ENCODE measurements at regions not wholly inside any gene's neighbourhood (a gene's known extent, or its start where the extent isn't known, plus 50 kb on each side); places are given as distances from the start of the nearest gene placed in this dataset.
"Not testable (repeated sequence)": the region's sequence is repeated elsewhere in the genome, so short reads cannot be mapped to it uniquely, and the experiment has no call there.

DNA sequence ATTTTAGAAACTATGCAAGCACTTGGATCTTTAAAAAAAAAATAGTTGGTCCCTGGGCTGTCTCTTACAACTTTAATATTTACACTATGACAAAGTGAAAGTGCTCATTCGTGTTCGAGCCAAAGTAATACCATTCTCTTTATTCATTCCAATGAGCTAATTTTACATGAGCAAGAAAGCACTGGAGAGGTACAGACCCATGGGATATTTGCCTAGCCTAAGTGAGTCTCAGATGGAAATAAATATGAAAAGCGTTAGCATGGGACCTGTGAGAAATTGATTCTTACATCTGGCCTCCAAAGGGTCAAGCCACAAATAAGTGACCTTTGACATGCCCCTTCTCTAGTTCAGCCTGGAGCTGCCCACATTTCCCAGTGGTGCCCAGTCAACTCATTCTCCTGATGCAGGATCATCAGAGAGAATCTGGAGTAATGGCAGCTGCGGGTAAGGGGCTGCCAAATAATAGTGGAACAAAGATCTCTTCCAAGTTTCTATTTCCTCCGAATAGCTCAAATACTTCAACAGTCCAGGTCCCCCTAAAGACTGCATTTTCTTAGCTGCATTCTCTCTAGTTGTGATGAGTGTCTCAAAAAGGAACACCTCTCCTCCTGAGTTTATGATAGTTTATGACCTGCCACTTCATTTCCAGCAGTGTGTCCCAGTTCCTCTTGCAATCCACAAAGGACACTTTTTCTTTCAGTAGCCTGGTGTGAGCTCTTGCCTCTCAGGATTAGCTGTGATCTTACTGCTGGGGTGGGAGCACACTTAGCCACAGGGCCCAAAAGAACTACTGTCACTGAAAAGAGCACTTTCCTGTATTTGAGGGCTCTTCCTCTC is 208.2 kb downstream of the DAD1 start:
- no peak for DNase-seq (ENCODE audit: low read depth, low spot score)
- no peak overlapping the region for H3K4me3 ChIP-seq
- no peaks in the 10 kb centered on the region for H3K36me3 ChIP-seq (ENCODE audit: insufficient read depth, low read length)
- H3K9me3 ChIP-seq (ENCODE audit: low read depth, low read length) = no peaks in the 10 kb centered on the region
- no peak for TF ChIP-seq POLR2AphosphoS5 (IDR thresholded peaks at IDR 0.05; ENCODE audit: borderline replicate concordance, low read depth, low read length)
- no peak for TF ChIP-seq EZH2 (IDR thresholded peaks at IDR 0.05)
- no peak for TF ChIP-seq FOXP2 (optimal IDR thresholded peaks at IDR 0.05; ENCODE audit: control extremely low read depth, extremely low read length, insufficient read depth)
- no peak overlapping the region for H3K27ac ChIP-seq
- H3K9ac ChIP-seq (ENCODE audit: insufficient read length) = no peak overlapping the region

DNA sequence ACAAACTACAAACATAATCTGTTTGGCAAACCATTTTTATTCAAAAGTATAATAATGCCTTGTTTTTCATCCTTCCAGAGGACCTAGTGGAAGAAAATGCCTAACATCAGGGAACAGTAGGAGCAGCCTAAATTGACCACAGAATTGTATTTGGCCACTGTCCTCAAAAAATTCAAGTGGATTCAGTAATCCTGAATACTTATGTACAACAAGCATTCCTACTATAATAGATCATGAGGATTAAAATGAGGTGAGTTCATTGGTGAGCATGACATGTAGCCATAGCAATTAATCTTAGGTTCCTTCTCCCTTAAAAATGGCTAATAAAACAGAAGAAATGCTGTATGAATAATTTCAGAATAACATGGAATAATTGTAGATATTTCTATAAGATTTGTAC is 209.3 kb downstream of the DAD1 start:
- H3K4me3 ChIP-seq = no peak overlapping the region
- H3K27ac ChIP-seq = no peak overlapping the region
- H3K9me3 ChIP-seq (ENCODE audit: low read depth, low read length) = no peaks in the 10 kb centered on the region
- no peak for DNase-seq (ENCODE audit: low read depth, low spot score)
- no peak for TF ChIP-seq POLR2AphosphoS5 (IDR thresholded peaks at IDR 0.05; ENCODE audit: borderline replicate concordance, low read depth, low read length)
- H3K9ac ChIP-seq (ENCODE audit: insufficient read length) = no peak overlapping the region
- no peaks in the 10 kb centered on the region for H3K36me3 ChIP-seq (ENCODE audit: insufficient read depth, low read length)

DNA sequence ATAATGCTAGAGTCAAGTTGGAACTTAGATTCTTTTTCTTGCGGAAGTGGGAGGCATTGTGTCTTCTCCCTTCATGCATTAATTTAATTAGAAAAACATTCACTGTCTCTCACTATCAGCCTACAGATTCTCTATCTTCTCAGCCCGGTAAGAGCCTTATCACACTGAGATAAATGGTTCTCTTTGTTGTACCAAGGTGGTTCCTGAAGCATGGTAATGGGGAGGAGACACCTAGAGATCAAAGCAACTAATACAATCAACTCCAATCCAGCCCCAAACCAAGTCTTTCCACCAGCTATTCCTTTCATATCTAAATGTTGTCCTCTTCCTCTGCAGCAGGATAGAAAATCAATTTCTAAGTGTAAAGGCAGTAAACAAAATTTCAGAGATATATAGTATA is 210.8 kb downstream of the DAD1 start:
- no peak overlapping the region for H3K4me3 ChIP-seq
- no peak for DNase-seq (ENCODE audit: low read depth, low spot score)
- TF ChIP-seq POLR2AphosphoS5 (IDR thresholded peaks at IDR 0.05; ENCODE audit: borderline replicate concordance, low read depth, low read length) = no peak
- TF ChIP-seq EZH2 (IDR thresholded peaks at IDR 0.05) = no peak
- no peak for TF ChIP-seq FOXP2 (optimal IDR thresholded peaks at IDR 0.05; ENCODE audit: control extremely low read depth, extremely low read length, insufficient read depth)
- no peaks in the 10 kb centered on the region for H3K36me3 ChIP-seq (ENCODE audit: insufficient read depth, low read length)
- no peak overlapping the region for H3K9ac ChIP-seq (ENCODE audit: insufficient read length)
- no peak overlapping the region for H3K27ac ChIP-seq
- H3K9me3 ChIP-seq (ENCODE audit: low read depth, low read length) = no peaks in the 10 kb centered on the region

DNA sequence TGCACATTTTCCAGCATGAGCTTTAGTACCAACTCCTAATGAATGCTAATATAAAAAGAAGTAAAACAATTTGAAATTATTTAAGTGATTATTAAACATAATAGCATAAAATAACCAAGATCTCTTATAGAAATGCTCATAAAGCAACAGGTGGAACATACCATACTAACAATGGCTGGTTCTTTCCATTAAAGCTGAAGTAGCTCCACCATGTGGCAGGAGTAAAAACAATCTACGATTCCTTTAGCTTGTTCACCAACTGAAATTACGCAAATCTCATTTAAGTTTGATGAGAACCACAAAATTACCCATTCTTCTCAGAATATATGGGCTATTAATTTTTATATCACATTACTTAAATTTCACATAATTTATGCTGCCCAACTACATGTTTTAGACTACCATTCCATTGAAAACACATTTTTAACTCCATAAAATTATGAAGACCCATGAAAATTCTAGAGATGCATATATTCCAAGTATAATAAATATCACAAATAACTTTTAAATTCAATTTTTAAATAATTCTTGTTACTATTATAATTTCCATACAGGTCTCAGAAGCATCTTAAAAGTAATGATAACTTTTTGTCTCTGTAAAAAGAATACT is 213.6 kb downstream of the DAD1 start:
- Histone ChIP-seq H3K9me3 (ENCODE audit: low read depth, low read length) (no peaks in the 10 kb centered on the region), H3K4me3 (no peak overlapping the region), H3K9ac (ENCODE audit: insufficient read length) (no peak overlapping the region), H3K27ac (no peak overlapping the region), H3K36me3 (ENCODE audit: insufficient read depth, low read length) (no peaks in the 10 kb centered on the region)
- no peak for TF ChIP-seq EZH2 (IDR thresholded peaks at IDR 0.05)
- no peak for TF ChIP-seq POLR2AphosphoS5 (IDR thresholded peaks at IDR 0.05; ENCODE audit: borderline replicate concordance, low read depth, low read length)
- no peak for TF ChIP-seq FOXP2 (optimal IDR thresholded peaks at IDR 0.05; ENCODE audit: control extremely low read depth, extremely low read length, insufficient read depth)
- DNase-seq (ENCODE audit: low read depth, low spot score) = peak; percentile 51

DNA sequence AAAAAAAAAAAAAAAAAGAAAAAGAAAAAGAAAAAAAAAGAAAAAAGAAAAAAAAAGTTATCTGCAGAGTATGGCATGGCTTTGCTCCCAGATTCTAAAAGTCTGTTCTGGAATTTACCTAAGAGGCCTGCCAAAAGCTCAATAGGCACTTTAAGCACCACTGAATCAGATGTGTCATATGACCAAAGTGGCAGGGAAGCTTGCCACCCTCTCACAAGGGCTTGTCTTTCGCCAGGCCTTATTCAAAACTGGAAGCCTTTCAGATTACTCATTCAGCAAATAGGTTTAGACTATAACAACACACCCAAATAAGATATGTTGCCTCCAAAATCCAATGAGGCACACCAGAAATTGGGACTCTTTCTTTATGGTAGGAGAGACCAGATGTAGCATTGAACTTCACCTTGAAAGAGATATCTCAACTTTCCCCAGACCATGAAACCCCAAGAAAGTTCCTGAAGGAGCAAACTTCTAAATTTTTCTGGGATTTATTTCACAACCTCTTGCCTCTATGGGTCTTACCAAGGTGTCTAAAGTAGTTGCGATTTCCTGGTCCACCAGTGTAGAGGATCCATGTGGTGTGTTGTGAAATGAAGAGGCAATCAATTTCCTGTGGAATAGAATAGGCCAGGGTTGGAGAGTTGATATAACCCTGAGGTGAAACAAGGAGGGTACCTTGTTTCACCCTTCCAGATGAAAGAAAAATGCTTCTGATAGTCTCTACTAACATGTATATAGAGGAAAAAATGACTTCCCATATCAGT is 218.8 kb downstream of the DAD1 start:
- Histone ChIP-seq H3K9me3 (ENCODE audit: low read depth, low read length) (no peaks in the 10 kb centered on the region), H3K36me3 (ENCODE audit: insufficient read depth, low read length) (no peaks in the 10 kb centered on the region), H3K9ac (ENCODE audit: insufficient read length) (no peak overlapping the region), H3K27ac (no peak overlapping the region), H3K4me3 (no peak overlapping the region)
- no peak for DNase-seq (ENCODE audit: low read depth, low spot score)
- no peak for TF ChIP-seq EZH2 (IDR thresholded peaks at IDR 0.05)
- no peak for TF ChIP-seq POLR2AphosphoS5 (IDR thresholded peaks at IDR 0.05; ENCODE audit: borderline replicate concordance, low read depth, low read length)
- no peak for TF ChIP-seq FOXP2 (optimal IDR thresholded peaks at IDR 0.05; ENCODE audit: control extremely low read depth, extremely low read length, insufficient read depth)

DNA sequence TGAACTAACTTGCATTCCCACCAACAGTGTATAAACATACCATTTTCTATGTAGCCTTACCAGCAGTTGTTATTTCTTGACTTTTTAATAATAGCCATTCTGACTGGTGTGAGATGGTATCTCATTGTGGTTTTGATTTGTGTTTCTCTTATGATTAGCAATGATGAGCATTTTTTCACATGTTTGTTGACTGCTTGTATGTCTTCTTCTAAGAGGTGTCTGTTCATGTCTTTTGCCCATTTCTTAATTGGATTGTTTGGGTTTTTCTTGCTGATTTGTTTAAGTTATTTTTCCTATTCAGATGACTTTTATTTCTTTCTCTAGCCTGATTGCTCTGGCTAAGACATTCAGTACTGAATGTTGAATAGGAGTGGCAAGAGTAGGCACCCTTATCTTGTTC is 230.3 kb downstream of the DAD1 start:
- no peaks in the 10 kb centered on the region for H3K9me3 ChIP-seq (ENCODE audit: low read depth, low read length)
- H3K27ac ChIP-seq = no peak overlapping the region
- no peak overlapping the region for H3K4me3 ChIP-seq
- no peaks in the 10 kb centered on the region for H3K36me3 ChIP-seq (ENCODE audit: insufficient read depth, low read length)
- H3K9ac ChIP-seq (ENCODE audit: insufficient read length) = no peak overlapping the region
- no peak for TF ChIP-seq FOXP2 (optimal IDR thresholded peaks at IDR 0.05; ENCODE audit: control extremely low read depth, extremely low read length, insufficient read depth)
- no peak for DNase-seq (ENCODE audit: low read depth, low spot score)

DNA sequence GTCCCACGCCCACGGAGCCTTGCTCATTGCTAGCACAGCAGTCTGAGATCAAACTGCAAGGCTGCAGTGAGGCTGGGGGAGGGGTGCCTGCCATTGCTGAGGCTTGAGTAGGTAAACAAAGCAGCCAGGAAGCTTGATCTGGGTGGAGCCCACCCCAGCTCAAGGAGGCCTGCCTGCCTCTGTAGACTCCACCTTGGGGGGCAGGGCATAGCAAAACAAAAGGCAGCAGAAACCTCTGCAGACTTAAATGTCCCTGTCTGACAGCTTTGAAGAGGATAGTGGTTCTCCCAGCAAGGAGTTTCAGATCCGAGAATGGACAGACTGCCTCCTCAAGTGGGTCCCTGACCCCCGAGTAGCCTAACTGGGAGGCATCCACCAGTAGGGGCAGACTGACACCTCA is 239.7 kb downstream of the DAD1 start:
- H3K9ac ChIP-seq (ENCODE audit: insufficient read length); H3K4me3 ChIP-seq; H3K36me3 ChIP-seq (ENCODE audit: insufficient read depth, low read length); DNase-seq (ENCODE audit: low read depth, low spot score); H3K9me3 ChIP-seq (ENCODE audit: low read depth, low read length); H3K27ac ChIP-seq: not testable (repeated sequence)

DNA sequence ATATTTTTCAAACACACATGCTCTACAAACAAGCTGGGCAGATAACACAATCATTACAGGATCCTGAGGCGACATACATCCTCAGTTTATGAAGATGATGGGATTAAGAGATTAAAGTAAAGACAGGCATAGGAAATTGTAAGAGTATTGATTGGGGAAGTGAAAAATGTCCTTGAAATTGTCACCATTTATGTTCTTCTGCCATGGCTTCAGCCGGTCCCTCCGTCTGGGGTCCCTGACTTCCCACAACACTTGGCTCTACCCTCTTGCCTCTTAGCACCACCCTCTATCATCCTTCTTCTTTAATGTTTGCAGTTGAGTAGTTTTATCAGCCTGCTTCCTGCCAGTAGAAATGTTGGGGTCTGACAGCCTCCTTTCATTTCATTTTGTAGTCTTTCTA is 244.4 kb downstream of the DAD1 start:
- TF ChIP-seq POLR2AphosphoS5 (IDR thresholded peaks at IDR 0.05; ENCODE audit: borderline replicate concordance, low read depth, low read length) = no peak
- no peak for TF ChIP-seq EZH2 (IDR thresholded peaks at IDR 0.05)
- no peak for TF ChIP-seq FOXP2 (optimal IDR thresholded peaks at IDR 0.05; ENCODE audit: control extremely low read depth, extremely low read length, insufficient read depth)
- no peak overlapping the region for H3K9ac ChIP-seq (ENCODE audit: insufficient read length)

DNA sequence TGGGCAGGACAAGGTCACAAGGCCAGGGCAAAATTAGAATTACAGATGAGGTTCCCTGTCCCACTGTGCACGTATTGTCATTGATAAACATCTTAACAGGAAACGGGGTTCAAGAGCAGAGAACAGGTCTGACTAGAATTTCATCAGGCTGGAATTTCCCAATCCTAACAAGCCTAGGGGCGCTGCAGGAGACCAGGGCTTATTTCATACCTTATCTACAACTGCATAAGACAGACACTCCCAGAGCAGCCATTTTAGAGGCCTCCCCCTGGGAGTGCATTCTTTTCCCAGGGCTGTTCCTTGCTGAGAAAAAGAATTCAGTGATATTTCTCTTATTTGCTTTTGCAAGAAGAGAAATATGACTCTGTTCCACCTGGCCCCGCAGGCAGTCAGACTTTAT is 244.8 kb downstream of the DAD1 start:
- not testable (repeated sequence) for H3K9me3 ChIP-seq (ENCODE audit: low read depth, low read length); H3K36me3 ChIP-seq (ENCODE audit: insufficient read depth, low read length); H3K4me3 ChIP-seq; H3K9ac ChIP-seq (ENCODE audit: insufficient read length); H3K27ac ChIP-seq; DNase-seq (ENCODE audit: low read depth, low spot score)

More for the DNA sequence above, 244.4 kb downstream of the DAD1 start:
- no peak for DNase-seq (ENCODE audit: low read depth, low spot score)
- H3K4me3 ChIP-seq = no peak overlapping the region
- no peak overlapping the region for H3K27ac ChIP-seq
- 0 out of 2 replicates have a peak, but pooled peaks cover 3% of the 10 kb centered on the region for H3K9me3 ChIP-seq (ENCODE audit: low read depth, low read length)
- no peaks in the 10 kb centered on the region for H3K36me3 ChIP-seq (ENCODE audit: insufficient read depth, low read length)

All from SK-N-MC (cell line).